ENCODE measurements at regions not wholly inside any gene's neighbourhood (a gene's known extent, or its start where the extent isn't known, plus 50 kb on each side); places are given as distances from the start of the nearest gene placed in this dataset.
"Not testable (repeated sequence)": the region's sequence is repeated elsewhere in the genome, so short reads cannot be mapped to it uniquely, and the experiment has no call there.

DNA sequence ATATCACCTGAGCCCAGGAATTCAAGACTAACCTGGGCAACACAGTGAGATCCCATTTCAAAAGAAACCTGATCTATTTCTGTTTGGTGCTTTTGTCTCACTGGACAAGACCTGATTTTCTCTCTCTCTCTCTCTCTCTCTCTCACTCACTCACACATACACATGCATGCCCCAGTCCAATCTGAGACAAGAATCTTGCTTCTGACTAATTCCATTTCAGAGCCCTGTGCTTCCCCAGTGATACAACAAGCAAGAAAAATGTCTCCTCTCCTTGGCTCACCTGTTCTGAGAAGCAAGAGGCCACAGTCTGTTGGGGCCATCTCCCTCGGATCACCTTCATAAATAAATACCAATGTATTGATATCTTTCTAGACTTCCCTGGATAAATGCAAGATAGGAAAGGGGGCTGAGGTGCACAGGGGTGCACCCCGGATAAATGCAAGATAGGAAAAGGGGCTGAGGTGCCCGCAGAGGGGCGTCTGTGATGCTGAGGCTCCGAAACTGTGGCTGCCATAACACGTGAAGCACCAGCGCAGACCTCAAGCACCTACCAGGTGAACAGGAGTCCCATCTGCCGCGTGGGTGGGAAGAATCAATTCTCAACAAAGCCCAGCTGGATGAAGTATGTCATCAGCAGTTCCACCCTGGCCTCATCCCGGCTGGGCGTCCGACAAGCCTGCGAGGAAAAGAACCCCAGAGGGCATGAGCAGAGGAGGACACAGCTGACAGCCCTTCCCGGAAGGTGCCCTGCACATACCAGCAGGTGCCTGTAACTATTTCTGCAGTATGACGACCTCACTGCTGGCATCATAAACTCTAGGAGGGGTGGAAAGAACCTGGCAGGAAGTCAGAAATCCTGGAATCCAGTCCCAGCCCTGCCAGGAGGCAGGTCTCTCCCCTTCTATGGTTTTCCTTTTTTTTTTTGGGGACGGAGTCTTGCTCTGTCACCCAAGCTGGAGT, 280.0 kb downstream of the GOLGA6L6 start:
- not testable (repeated sequence) for DNase-seq

DNA sequence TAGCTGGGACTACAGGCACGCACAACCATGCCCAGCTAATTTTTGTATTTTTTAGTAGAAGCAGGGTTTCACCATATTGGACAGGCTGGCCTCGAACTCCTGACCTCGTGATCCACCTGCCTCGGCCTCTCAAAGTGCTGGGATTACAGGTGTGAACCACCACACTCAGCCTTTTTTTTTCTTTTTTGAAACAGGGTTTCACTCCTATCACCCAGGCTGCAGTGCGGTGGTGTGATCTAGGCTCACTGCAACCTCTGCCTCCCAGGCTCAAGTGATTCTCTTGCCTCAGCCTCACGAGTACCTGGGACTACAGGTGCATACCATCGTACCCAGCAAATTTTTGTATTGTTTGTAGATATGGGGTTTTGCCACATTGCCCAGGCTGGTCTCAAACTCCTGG, 280.9 kb downstream of the GOLGA6L6 start:
- not testable (repeated sequence) for DNase-seq

DNA sequence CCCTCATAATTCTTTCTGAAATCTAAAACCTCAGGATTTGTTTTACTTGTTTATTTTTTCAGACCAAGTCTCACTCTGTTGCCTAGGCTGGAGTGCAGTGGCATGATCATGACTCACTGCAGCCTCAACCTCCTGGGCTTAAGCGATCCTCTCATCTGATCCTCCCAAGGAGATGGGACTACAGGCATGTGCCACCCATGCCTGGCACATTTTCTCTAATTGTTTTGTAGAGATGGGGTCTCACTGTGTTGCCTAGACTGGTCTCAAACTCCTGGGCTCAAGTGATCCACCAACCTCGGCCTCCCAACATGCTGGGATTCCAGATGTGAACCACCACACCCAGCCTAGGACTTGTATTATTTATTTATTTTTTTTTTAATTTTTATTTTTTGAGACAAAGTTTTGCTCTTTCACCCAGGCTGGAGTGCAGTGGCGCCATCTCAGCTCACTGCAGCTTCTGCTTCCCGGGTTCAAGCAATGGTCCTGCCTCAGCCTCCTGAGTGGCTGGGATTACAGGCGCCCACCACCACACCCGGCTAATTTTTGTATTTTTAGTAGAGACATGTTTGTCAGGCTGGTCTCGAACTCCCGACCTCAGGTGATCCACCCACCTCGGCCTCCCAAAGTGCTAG, 281.9 kb downstream of the GOLGA6L6 start:
- DNase-seq, result not testable (repeated sequence)

DNA sequence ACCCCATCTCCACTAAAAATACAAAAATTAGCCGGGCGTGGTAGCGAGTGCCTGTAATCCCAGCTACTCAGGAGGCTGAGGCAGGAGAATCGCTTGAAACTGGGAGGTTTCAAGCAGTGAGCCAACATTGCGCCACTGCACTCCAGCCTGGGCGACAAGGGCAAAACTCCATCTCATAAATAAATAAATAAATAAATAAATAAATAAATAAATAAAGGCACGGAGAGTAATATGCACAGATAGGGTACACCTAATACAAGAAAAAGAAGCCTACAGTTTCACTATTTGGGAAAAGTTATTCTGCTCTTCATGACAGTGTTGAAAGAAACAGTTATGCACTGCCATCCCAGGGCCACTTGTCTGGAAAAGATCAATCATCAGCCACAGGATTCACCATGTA, 285.2 kb downstream of the GOLGA6L6 start:
- not testable (repeated sequence) for DNase-seq

DNA sequence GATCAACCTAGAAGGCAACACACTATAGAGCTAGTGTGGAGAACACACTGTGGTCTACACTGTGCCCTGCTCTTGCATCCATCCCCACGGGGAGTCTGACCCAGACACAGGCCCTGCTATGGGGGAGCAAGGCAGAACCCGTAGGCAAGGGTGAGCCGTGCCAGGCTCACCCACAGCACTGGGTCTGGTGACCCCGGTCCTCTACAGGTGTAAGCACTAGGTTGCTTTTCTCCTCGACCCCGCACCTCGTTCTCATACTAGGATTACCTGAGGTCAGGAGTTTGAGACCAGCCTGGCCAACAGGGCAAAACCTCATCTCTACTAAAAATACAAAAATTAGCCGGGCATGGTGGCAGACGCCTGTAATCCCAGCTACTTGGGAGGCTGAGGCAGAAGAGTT, 286.0 kb downstream of the GOLGA6L6 start:
- not testable (repeated sequence) for DNase-seq

DNA sequence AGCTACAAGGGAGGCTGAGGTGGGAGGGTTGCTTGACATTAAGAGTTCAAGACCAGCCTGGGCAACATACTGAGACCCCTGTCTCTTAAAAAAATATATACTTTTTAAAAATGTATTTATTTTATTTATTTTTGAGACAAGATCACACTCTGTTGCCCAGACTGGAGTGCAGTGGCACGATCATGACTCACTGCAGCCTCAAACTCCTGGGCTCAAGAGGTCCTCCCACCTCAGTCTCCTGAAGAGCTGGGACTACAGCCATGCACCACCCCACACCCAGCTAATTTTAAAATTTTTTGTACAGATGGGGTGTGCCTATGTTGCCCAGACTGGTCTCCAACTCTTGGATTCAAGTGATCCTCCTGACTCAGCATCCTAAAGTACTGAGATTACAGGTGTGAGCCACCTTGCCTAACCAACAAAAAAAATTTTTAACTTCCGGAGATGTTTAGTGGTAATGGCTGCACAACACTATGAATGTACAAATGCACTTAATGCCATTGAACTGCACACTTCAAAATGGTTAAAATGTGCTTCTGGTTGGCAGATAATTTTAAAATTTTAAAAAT, 288.5 kb downstream of the GOLGA6L6 start:
- DNase-seq, result not testable (repeated sequence)

DNA sequence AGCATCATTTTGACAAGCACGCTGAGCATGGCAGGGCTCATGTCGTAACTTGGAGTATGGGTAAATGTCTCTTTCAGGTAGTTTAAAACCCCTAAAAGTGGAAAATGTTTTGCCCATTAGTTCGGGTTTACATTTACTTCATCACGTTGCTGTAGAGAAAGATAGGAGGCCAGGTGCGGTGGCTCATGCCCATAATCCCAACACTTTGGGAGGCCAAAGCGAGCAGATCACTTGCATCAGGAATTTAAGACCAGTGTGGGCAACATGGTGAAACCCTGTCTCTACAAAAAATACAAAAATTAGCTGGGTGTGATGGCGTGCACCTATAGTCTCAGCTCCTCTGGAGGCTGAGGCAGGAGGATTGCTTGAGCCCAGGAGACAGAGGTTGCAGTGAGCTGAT, 289.6 kb downstream of the GOLGA6L6 start:
- DNase-seq, result not testable (repeated sequence)

DNA sequence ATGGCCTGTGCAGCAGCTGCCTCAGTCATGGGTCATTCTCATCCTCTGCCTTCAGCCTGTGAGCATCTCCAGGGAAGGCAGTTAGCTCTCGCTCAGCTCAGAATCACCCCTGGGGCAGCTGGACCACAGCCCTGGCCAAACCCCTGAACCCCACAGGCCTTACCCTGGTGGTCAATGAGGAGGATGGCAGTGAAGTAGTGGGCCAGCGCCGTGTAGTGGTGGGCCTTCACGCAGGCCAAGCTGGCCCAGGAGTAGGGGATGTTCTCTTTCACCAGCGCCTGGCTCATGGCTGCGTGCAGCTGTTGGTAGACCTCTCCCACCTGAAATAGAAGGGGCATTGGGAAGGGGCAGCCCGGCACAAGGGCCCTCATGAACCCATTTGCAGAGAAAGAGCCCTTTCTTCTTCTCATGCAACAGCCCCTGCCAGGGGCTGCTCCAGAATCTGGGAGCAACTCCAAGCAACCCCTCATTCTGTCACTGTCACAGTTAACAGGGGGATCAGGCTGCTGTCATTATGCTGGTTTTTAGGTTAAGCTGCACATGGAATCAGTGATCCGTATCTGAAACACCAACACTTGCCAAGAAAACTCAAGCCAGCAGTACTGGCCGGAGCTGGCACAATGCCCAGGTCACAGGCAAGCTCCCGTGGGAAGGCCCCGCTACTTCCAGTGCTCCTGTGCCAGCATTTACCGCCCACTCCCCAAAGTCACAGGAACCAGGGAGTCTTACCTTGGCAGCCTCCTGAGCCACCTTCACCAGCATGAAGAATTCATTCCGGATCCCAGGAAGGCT, 290.2 kb downstream of the GOLGA6L6 start:
- not testable (repeated sequence) for DNase-seq

DNA sequence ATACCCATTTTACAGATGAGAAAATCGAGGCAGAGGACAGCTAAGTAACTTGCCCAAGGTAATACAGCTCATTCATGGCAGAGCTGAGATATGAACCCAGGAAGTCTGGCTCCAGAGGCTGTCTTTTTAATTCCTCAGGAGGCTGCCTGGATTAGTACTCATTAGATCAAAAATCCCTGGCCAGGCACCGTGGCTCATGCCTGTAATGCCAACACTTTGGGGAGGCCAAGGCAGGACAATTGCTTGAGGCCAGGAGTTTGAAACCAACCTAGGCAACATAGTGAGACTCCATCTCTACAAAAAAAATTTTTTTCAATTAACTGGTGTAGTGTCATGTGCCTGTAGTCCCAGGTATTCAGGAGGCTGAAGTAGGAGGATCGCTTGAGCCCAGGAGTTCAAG, 291.4 kb downstream of the GOLGA6L6 start:
- DNase-seq, result not testable (repeated sequence)

DNA sequence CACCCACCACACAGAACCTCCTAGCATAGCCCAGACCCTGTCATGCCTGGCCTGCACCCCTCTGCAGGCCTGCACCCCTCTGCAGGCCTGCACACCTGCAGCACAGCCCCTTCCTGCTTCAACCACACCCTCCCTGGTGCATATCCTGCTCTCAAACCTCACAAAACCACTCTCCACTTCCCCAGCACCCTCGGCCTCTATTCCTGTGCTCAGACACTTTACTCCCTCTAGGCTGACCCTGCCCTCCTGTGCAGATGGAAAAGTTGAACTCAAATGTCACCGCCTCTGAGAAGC, 292.0 kb downstream of the GOLGA6L6 start:
- DNase-seq, result not testable (repeated sequence)

DNA sequence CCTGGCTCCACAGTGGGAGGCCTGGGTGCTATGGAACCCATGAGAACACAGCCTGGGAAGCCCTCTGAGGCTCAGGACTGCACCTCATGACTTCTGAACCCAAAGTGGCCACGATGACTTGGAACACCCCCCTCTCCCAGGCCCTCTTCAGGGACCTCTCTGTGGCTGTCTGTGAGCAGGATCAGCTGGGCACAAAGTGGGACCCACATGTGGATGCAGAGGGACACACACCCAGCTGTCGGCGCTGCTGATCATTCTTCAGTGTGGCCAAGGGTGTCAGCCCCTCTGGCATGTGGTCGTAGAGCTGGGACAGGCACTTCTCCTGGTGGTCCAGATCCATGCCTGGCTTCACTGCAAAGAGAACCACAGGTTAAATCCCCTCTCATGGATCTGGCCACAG, 293.2 kb downstream of the GOLGA6L6 start:
- not testable (repeated sequence) for DNase-seq

DNA sequence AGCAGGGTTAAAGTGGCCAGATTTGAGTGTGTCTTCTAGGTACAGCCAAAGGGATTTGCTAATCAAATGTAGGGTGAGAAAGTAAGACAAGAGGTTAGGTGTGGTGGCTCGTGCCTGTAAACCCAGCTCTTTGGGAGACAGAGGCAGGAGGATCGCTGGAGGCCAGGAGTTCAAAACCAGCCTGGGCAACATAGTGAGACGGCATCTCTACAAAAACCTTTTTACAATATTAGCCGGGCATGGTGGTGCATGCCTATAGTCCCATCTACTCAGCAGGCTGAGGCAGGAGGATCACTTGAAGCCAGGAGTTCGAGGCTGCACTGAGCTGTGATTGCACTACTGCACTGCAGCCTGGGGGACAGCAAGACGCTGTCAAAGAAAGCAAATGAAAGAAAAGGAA, 294.5 kb downstream of the GOLGA6L6 start:
- not testable (repeated sequence) for DNase-seq

DNA sequence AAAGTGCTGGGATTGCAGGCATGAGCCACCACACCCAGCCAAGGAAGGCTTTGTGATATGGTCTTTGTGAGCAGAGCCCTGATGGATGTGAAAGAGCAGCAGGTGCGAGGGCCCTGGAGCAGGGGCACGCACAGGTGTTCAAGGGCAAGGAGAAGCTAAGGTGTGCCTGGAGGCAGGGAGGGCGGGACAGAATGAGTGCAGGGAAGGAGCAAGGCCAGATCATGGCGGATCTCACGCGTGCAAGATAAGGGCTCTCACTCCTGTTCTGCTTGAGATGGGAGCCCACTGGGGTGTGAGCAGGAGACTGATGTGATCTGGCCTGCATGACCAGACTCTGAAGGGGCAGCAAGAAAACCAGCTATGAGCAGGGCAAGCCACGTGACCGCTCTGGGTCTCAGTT, 295.0 kb downstream of the GOLGA6L6 start:
- DNase-seq, result not testable (repeated sequence)

DNA sequence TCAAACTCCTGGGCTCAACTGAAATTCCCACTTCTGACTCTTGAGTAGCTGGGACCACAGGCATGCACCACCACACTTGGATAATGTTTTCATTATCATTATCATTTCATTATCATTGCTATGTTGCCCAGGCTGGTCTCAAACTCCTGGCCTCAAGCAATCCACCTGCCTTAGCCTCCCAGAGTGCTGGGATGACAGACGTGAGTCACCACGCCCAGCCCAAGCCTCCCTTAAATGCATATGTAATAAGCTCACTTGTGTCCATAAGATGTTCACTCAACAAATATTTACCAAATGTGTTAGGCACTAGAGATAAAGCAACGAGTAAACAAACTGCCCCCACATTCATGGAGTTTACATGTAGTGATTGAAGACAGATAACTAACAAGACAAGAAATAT, 295.7 kb downstream of the GOLGA6L6 start:
- DNase-seq, result not testable (repeated sequence)

DNA sequence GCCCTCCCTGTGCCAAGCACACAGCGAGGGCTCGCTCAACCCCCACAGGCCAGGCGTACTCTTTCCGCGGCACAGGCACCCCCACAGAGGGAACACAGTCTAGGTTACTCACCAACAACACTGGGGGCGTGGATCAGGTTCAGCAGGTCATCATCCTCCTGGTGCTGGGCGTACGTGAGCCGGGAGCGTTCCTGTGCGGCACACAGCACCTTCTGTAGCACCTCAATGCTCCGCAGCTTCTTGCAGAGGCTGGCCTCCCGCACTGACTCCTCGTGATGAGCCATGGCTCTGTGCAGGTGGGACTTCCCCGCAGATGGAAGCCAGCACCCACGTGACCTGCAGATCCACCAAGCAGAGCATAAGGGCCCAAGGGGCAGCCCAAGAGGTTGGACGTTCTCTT, 296.8 kb downstream of the GOLGA6L6 start:
- DNase-seq, result not testable (repeated sequence)

DNA sequence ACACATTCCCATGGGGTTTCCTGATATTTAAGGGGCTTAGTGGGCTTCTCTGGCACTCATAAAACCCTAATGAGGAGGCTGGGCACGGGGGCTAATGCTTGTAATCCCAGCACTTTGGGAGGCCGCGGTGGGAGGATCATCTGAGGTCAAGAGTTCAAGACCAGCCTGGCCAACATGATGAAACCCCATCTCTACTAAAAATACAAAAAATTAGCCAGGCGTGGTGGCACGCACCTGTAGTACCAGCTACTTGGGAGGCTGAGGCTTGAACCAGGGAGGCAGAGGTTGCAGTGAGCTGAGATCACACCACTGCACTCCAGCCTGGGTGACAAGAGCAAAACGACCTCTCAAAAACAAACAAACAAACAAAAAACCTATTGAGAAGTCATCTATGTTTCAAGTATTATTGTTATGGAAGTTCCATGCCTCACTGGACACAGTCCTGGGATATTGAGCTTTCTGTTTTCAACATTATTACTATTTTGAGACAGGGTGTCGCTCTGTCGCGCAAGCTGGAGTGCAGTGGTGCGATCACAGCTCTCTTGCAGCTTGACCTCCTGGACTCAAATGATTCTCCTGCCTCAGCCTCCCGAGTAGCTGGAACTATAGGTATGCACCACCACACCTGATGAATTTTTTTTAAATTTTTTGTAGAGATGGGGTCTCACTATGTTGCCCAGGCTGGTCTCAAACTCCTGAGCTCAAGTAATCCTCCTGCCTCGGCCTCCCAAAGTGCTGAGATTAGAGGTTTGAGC, 297.9 kb downstream of the GOLGA6L6 start:
- not testable (repeated sequence) for DNase-seq

DNA sequence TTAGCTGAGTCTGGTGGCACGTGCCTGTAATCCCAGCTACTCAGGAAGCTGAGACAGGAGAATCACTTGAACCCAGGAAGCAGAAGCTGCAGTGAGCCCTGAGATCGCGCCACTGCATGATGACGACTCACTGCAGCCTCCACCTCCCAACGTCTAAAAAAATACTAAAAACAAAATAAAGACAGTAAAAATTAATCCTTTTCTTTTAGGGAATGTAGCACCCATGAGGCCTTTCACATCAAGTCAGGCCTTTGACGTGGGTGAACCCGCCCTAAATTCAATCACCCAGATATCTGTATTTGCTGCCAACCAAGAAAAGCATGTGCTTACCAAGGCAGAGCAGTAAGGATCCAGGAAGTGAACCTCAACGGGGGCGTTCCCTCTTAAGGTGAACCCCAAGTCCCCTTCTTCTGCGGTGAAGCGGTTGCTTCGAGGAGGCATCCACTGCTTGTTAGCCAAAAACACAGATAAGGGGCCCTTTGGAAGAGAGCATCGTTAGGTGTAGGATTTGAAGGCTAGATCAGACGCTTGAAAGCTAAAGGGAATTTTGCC, 301.2 kb downstream of the GOLGA6L6 start:
- DNase-seq, result not testable (repeated sequence)

DNA sequence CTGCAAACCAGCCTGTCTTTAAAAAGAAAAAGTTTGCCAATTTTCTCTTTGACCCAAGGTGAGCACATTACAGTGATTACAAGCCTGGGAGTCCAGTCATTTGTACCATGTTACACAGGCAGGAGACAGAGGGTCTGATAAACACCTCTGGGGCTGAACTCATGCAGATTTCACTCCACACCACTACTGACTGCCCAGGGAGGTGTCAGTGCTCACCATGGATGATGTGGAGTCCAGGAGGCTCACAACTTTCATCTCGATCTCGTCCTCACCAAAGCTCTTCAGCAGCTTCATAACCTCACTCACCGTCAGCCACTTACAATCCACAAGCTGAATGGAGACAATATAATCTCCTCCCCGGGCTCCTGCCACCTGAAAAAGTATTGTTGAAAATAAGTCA, 302.4 kb downstream of the GOLGA6L6 start:
- not testable (repeated sequence) for DNase-seq

DNA sequence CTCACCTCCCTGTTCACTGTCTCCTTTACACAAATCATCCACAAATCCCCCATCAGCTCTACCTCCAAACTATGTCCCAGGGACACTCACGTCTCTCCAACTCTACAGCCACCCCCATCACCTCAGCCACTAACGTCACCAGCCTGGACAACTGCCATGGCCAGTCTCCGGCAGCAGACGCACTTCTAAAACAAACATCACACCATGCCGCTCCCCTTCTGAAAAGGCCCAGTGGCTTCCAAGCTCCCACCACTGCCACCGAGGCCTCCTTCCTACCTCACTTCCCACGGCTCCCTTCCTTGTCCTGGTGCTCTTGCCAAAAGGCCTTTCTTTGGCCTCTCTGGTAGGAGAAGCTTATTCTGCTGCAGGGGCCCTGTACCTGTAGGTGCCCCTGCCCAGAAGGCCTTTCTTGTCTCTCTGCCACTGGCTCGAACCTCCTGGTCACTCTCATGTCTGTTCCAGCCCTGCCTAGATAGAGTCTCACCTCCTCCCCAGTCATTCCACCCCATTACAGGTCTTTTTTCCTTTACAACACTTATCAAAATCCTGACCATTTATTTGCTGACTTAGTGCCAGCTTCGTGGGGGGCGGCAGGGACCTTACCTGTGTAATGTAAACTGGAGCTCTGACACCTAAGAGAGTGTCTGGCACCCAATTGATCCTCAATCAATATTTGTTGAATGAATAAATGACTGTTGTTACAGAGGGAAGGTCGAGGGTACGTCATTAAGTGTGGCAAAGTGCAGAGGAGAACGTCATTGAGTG, 304.2 kb downstream of the GOLGA6L6 start:
- DNase-seq, result not testable (repeated sequence)

DNA sequence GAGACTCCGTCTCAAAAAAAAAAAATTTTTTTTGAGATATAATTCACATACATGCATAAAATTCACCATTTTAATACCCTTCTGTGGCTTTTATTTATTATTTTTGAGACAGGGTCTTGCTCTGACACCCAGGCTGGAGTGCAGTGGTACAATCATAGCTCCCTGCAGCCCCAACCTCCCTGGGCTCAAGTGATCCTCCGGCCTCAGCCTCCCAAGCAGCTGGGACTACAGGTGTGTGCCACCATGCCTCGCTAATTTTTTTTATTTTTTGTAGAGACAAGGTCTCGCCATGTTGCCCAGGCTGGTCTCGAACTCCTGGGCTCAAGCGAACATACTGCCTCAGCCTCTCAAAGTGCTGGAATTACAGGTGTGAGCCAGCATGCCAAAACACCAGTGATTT, 305.9 kb downstream of the GOLGA6L6 start:
- DNase-seq, result not testable (repeated sequence)
